HUDEP-2 (cell line): ENCODE measurements at regions not wholly inside any gene's neighbourhood (a gene's known extent, or its start where the extent isn't known, plus 50 kb on each side); places are given as distances from the start of the nearest gene placed in this dataset.
"Not testable (repeated sequence)": the region's sequence is repeated elsewhere in the genome, so short reads cannot be mapped to it uniquely, and the experiment has no call there.

Experiments used
- DNase-seq, 76 experiments: peaks; one replicate each; lab custom pipeline; 2025; ENCODE audit not compliant: unreplicated experiment in 76 of 76; lab: John Stamatoyannopoulos, UW

GRCh38 chr16:61195006-61195405 is 841.2 kb downstream of the CDH8 start:
- no peak for DNase-seq

GRCh38 chr16:61194573-61194972 is 841.7 kb downstream of the CDH8 start:
- DNase-seq = no peak

- no peak for DNase-seq
Observed at GRCh38 chr16:61182391-61182790, 853.8 kb downstream of the CDH8 start.

- no peak for DNase-seq
Observed at GRCh38 chr16:61181982-61182381, 854.3 kb downstream of the CDH8 start.

- no peak for DNase-seq
Observed at GRCh38 chr16:61179561-61179960, 856.7 kb downstream of the CDH8 start.

GRCh38 chr16:61165797-61166196 is 870.4 kb downstream of the CDH8 start:
- no peak for DNase-seq

GRCh38 chr16:61150351-61150750 is 885.9 kb downstream of the CDH8 start:
- no peak for DNase-seq

- DNase-seq = no peak
Observed at GRCh38 chr16:61149709-61150108, 886.5 kb downstream of the CDH8 start.

- DNase-seq = peak in 7 of 76 experiments; percentile 5 to 30 (median 22)
Observed at GRCh38 chr16:61148930-61149329, 887.3 kb downstream of the CDH8 start.

- DNase-seq = no peak
Observed at GRCh38 chr16:61146429-61146828, 889.8 kb downstream of the CDH8 start.

- no peak for DNase-seq
Observed at GRCh38 chr16:61131447-61131846, 904.8 kb downstream of the CDH8 start.

GRCh38 chr16:61128545-61129323 is 907.5 kb downstream of the CDH8 start:
- no peak for DNase-seq

GRCh38 chr16:61105544-61105943 is 930.7 kb downstream of the CDH8 start:
- no peak for DNase-seq

GRCh38 chr16:61098505-61098904 is 937.7 kb downstream of the CDH8 start:
- no peak for DNase-seq

GRCh38 chr16:61091300-61091699 is 944.9 kb downstream of the CDH8 start:
- not testable (repeated sequence) for DNase-seq

- DNase-seq = no peak
Observed at GRCh38 chr16:61083711-61084110, 952.5 kb downstream of the CDH8 start.

- DNase-seq = no peak
Observed at GRCh38 chr16:61074324-61074723, 961.9 kb downstream of the CDH8 start.

- no peak for DNase-seq
Observed at GRCh38 chr16:61057635-61058034, 978.6 kb downstream of the CDH8 start.

- DNase-seq = no peak
Observed at GRCh38 chr16:61050547-61050946, 985.7 kb downstream of the CDH8 start.

- DNase-seq = no peak
Observed at GRCh38 chr16:61045931-61046330, 990.3 kb downstream of the CDH8 start.

GRCh38 chr16:61042737-61043136 is 993.5 kb downstream of the CDH8 start:
- DNase-seq = no peak

- no peak for DNase-seq
Observed at GRCh38 chr16:61030616-61031015, 1005.6 kb downstream of the CDH8 start.
